ENCODE measurements at regions not wholly inside any gene's neighbourhood (a gene's known extent, or its start where the extent isn't known, plus 50 kb on each side); places are given as distances from the start of the nearest gene placed in this dataset.

DNA sequence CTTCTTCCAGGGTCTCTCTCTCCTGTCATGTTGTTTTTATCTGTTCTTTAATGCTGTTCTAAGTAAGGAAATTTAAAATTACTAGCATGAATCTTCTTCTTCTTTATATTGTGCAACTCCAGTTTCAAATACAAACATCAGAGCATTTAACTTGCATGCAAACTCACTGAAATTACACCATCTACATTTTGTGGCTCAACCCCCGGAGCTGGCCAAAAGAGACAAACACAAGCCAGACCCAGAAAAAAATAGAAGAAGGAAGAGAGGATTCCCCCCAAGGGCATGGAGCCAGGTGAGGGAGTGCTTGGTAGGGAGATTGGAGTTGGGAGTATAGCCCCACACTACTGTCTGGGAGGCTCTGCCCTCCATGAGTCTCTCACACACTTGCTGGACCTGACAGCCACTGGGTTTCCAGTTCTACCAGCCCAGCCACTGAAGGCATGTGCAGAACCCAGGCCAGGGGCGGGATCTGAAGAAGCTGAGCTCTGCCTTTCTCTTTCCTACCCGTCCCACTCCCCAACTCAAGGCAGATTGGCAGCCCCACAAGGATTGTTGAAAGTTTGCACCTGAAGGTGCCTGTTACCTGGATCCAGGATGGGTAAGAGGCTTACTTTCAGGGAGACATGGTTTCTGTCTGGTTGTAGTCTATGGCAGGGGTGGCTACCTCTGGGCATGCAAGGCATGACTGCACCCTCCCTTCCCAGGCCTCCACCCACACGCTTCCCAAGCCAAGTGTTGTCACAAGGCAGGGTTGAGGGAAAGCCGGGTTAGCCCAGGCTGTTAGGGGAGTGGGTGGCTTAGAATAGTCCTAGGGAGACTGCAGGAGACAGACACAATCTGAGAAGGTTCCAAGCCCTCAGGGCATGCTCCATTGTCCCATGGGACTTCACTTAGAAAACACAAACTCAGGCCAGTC, 297.2 kb downstream of the TGFB2 start:
- DNase-seq (ENCODE audit: low spot score): no peak

DNA sequence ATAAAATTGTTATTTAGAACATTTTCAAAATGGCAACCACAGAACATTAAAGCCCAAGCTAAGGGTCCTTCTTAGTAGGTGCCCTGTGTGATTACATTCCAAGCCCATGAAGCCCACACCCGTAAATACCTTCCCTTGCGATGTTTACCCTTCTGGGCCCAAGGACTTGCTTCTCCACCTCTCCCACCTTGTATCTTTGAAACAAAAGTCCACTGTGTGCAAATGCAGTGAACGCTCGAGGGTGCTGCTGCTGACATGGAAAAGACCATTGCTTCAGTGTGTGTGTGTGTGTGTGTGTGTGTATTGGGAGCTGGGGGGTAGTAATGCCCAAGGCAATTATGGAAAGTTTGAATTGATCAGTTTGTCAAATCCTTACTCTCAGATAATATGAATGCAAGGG, 298.1 kb downstream of the TGFB2 start:
- no peak for DNase-seq (ENCODE audit: low spot score)

DNA sequence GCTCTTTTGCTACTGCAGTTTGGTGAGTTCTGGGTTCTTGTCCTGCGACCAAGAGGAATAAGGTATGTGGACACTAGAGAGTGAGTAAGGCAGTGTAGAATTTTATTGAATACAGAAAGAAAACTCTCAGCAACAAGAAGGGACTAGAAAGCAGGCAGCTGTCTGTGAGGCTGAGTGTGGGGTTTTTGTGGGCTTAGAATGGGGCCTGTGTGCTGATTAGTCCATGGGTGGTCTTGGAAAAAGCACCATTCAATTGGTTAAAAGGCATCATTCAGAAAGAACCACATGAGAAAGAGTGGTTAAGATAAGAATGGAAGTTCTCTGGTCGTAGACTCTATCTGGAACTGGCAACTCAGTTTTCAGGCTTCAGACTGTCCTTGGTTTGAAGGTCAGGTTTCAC, 298.8 kb downstream of the TGFB2 start:
- no peak for DNase-seq (ENCODE audit: low spot score)

DNA sequence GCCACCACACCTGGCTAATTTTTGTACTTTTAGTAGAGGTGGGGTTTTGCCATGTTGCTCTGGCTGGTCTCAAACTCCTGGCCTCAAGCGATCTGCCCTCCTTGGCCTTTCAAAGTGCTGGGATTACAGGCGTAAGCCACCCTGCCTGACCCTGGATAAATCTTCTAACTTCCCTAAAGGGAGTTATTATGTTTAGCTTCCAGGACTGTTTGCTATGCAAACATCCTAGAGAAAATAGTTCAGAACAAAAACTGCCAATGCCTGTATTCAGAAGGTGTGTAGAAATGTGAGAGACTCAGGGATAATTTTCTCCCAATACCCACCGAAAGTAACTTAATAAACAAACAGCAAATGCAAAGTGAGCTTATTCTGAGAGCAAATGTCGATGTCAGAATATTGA, 301.2 kb downstream of the TGFB2 start:
- DNase-seq (ENCODE audit: low spot score): no peak

DNA sequence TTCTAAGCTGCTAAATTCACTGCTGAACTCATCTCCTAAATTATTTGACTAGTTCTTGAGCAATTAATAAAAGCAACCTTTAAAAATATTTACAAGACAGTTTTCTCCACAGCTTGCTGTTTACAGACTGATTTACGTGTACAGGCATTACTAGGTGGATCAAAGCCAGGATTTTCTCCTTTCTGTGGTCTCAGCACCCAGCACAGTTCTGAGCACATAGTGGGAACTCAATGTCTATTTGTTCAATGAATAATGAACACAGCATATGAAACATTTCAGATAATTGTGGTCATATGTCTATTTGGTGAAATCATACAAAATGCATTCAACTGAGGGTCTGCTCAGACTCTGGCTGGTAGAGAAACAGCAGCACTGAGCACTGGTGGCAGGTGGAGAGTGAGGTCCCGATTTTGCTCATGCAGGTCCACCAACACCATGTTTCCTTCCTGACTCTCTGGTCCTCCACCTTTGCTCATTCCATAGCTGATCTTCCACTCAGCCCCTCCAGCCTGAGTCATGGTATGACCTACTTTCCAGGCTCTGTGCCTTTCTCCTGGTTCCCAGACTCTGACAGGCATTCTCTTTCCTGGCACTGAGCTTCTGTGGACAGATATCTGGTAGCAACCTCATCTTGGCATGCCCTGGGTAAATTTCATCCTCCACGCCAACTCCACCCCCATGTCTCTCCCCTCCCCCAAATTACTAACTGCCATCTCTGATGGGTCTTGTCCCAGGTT, 311.3 kb downstream of the TGFB2 start:
- DNase-seq (ENCODE audit: low spot score): peak; percentile 41

DNA sequence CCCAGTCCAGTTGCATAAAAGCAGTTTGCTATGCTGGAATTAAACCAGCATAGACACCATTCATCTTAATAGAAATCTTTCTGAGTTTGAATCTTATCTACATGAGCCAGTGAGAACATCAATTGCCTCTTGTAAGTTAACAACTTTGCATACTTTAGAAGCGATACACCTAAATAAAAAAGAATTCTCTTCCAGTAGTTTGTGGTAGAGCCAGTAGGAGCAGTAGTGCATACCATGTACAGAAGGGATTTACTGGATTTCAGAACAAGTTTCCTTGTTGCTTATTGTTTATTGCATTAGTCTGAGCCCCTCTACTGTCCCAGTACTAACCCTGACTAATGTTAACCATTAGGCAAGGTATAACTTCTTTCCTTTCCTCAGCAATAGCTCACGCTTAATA, 313.1 kb downstream of the TGFB2 start:
- DNase-seq (ENCODE audit: low spot score): no peak

DNA sequence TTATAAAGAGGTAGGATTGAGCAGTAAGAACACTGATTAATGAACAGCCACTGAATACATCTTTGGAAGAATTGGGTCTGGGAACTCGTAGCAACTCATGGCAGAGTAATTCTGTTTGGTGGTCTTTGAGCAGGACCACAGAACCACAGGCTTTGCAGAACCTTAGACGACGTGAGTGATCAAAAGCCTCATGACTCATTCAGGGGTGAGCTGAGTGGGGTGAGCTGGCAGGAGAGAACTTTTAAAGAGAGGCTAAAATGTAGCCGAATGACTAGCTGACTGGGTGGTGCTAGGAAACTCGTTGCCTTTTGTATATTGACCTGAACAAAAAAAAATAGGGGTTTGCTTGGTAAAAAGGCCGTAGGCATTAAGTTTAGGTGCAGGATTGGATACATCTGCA, 313.8 kb downstream of the TGFB2 start:
- DNase-seq (ENCODE audit: low spot score): peak; percentile 50

DNA sequence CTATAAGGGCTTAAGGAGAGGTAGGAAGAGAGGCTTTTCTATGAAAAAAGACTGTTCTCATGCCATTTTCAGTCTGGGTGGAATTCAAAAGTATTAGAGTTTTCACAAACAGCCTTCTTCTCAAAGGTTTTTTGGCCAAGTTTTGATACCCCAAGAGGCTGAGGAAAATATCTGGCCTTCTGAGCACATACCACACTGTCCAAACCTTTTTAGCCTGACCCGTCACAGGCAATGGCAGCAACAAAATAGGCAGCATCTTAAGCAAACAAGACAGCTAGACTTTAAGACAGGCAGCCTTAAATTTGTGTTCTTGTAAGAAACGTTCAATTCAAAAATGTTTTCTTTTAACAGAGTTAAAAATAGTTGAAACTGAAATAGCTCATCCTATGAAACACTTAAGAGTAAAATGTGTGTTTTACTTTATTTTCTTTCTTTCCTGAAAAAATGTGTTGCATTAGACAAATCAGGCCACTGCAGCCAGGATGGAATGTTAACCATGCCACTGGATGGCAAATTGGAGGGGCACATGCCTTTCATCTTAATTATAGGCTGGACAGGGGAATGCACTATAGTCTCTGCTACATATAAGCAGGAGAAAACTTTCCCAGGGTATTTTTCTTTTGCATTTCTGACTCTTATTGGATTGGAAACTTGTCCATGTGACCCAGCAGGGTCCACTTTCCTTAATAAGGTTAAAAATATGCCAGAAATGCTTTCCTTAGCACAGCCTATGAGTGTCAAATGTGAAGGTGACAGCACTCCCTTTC, 315.0 kb downstream of the TGFB2 start:
- DNase-seq (ENCODE audit: low spot score): no peak

DNA sequence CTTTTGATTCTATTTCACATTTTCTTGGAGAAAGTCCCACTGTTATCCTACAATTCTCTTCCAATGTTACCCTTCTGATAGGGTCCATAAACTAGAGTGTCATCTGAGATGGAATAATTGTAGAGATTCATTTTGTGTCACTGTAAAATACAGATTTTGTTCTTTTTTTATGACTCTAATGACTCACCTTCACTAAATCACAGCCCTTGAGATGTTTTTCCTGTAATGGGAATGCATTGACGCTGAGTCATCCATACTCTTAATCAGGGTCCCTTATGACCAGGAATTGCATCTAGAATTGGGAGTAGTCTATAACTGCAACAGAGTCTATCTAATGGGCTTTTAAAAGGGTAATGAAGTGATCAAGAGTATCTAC, 315.5 kb downstream of the TGFB2 start:
- DNase-seq (ENCODE audit: low spot score): no peak

DNA sequence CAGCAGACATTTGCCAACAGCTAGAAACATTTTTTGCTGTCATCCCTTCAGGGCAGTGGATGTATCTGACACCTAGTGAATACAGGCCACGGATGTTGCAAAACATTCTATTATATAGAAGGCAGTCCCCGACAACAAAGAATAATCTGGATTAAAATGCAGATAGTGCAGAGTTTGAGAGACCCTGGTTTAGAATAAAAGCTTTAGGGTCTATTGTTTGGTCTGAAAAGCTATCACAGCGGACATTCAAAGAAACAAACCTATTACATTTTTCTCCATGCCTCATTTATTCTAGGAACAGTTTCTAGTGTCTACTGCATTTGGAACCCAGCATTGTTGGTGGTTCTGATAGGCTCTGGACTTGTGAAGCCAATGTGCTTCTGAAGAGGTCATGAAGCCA, 316.3 kb downstream of the TGFB2 start:
- no peak for DNase-seq (ENCODE audit: low spot score)

DNA sequence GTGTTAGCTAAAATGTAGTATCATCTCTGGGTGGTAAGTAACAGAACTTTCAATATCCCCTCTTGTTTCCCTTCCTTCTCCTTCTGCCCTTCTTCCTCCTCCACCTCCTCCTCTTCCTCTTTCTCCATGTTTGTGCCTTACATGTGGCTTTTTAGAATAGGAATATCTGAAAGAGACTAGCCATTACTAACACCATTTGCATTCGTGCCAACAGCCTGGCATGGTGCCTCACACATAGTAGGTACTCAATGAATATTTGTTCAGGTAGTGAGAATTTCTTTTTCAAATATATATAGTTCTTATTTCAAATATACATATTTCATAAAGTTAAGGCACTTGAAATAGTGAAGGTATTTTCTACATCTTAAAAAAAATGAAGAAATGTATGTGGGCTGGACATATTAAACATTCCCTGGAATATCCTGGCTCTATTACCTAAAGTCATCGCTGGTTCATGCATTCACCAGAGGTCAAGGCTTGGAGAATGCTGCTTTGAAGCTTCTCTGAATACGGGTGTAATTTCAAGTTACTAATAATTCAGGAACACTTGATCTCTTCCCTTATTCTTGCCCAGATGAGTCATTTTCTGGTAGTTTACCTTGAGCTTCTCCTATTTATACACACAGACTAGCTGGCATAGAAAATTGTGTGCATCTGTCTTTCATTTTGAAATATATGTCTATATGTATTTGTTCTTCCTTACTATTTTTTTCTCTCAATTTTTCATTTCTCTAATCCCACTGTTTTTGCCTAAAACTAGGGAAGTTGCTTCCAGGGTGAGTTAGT, 319.4 kb downstream of the TGFB2 start:
- no peak for DNase-seq (ENCODE audit: low spot score)

DNA sequence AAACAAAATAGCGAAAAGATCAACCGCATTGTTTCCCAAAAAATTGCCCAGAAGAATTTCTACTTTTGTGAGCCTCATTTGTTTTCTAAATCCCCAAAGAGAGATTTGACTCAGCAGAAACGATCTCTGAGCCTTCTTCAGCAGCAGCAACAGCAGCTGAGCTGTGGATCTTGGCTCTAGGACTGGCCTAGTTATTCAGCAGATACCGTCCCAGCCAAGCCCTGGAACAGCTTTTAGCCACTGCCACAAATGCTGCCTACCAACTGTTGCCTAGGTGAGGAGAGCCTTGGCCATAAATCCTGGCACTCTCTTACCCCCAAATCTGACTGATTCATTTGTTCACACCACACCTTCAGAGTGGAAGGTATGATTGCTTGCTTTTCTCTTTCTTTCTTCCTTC, 320.1 kb downstream of the TGFB2 start:
- peak; percentile 46 for DNase-seq (ENCODE audit: low spot score)

DNA sequence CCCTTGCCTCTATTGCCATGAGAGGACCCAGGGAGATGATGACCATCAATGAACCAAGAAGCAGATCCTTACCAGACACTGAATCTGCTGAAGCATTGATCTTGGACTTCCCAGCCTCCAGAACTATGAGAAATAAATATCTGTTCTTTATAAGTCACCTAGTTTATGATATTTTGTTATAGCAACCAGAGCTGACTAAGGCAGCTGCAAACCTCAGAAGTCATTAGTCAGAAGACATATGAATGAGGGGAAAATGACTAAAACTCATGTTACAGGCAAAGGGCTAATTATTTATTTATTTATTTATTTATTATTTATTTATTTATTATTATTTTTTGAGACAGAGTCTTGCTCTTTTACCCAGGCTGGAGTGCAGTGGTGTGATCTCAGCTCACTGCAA, 321.1 kb downstream of the TGFB2 start:
- no peak for DNase-seq (ENCODE audit: low spot score)

DNA sequence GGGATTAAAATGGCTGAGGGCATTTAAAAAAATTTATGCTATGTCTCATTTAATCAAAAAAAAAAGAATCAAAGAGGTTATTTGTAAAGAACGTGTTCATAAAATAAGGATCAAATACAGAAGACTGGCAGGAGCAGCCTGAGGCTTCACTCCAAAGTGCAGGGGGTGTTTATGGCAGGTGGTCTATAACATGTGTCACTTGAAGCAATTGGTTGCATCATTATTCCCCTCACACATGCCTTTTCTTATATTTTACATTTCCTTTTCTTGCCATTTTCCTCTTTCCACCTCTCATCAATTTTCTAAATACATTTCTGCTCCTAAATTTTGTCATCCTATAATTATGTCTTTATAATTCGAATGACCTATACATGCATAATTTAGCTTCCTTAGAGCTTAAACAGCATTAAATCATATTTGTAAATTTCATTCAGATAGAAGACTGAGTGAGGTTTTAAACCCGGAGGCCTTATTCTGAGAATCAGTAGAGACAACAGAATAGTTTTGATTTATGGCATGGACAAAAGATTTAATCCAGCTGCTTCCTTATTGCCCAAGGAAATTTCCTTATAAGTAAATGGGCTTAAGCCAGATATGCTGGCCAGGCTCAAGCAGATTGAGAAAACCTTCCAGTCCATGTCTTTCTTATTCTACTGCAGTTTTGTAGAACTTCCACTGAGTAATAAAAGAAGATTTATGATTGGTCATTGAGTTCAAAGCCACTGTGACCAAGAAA, 322.8 kb downstream of the TGFB2 start:
- no peak for DNase-seq (ENCODE audit: low spot score)

DNA sequence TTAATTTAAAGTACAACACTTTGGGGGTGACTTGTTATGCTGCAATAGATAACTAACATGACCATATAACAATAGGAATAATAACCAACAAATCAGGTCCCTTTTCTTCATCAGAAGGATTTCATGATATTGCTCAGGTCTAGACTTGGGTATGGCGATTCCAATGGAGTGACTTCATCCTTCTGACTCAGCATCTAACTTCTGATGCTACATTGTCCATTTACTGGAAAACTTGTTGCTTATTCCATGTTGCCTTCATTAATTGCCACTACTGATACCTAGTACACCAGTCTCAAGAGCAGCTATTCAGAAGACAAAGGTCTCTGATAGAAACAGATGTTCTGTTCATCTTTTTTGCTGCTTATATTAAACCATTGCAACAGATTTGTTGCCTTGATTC, 324.3 kb downstream of the TGFB2 start:
- DNase-seq (ENCODE audit: low spot score): no peak

DNA sequence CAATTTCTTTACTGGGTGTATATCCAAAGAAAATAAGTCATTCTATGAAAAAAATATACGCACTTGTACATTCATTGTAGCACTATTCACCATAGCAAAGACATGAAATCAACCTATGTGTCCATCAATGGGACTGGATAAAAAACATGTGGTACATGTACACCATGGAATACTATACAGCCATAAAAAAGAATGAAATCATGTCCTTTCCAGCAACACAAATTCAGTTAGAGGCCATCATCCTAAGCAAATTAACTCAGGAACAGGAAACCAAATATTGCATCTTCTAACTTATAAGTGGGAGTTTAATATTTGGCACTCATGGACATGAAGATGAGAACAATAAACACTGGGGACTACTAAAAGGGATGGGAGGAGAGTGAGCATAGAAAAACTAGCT, 325.7 kb downstream of the TGFB2 start:
- DNase-seq (ENCODE audit: low spot score): no peak

DNA sequence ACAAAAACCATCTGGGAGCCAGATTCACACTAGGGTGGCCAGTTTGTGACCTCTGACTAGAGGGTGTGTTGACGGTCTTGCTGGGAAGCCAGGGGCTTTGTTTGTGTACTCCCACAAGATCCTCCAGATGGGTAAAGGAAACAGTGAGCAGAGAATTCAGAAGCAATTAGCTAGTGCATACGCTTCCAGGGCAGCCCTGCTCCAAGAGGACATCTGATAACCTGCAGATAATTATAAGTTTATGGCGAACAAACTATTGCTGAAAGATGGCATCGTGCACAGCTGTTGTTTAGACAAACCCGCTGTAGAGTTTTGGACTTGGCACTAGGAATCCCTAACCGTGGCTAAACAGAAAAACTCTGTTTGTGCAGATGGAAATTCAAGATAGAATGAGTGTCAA, 326.4 kb downstream of the TGFB2 start:
- no peak for DNase-seq (ENCODE audit: low spot score)

DNA sequence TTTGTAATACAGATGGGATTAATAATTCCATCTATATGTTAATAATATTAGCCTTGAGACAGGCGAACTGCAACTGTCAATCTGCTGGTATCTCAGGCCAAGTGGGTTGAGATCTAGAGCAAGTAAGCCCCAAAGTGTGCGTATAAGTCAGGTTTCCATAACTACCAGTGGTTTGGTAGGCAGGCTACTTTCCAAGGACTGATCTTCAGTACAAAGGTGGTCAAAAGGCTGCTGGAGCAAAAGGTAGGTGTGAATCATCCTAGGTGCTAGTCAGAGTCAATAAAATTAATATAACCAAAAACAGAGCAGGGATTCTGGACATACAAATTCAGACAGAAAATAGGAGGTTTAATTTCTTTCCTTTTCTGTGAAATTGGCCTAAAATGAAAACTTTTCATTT, 328.0 kb downstream of the TGFB2 start:
- DNase-seq (ENCODE audit: low spot score): no peak

DNA sequence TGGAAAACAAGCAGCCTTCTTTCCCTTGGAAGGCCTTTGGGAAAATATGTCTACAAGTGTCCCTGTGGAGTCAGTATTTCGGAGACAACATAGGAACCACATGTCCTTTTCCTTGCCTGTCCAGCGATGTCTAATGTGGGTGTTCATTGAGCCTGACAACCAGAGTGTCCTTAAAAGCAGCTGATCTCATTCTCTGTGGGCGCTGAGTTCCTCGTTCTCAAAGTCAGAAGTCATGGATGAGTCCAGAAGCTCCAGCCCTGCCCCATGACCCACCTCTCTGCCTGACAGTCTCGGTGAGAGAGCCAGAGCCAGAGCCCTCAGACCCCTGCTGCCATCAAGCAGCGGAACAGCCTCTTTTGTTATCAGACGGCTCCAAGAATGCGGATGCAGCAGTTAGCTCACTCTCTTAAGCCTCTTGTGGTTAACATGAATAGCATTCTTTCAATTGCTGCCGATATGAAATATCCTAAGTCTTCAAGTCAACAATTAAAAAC, 329.2 kb downstream of the TGFB2 start:
- DNase-seq (ENCODE audit: low spot score): peak; percentile 43

DNA sequence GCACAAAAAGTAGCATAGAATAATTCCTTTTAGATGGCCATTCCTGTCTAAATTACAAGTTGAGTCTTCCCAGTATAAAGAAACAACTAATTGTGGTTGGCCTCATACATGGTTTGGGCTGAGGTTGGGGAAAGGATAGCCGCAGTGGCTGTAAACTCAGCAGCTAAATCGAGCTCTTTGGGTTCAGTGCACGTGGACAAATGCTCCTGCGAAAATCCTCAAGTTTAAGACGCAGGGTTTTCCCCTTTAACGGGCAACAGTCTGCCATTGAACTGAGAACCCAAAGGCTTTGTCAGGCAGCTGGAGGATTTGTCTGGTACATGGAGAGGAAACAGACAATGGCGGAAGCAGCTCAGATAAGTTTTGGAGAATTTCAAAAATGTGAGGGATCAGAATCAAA, 331.9 kb downstream of the TGFB2 start:
- no peak for DNase-seq (ENCODE audit: low spot score)

DNA sequence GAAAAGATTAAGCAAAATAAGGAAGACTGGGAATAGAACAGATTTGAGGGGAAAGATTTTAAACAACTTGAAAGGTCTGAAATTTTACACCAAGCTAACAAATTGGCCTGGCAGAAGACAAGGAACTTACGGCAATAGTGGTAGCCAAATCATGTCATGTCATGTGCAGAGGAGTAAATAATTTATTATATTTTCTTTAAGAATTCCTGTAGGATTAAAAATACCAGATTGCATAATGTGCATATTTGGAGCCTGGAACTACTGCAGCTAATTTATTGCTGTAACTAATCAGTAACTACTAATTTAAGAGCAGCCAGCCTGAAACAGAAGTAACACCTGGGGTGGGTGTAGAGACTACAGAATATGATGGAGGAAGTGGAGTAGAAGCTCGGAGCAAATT, 334.3 kb downstream of the TGFB2 start:
- DNase-seq (ENCODE audit: low spot score): no peak
